HG03457 (cell line): ENCODE measurements at regions not wholly inside any gene's neighbourhood (a gene's known extent, or its start where the extent isn't known, plus 50 kb on each side); places are given as distances from the start of the nearest gene placed in this dataset.

Experiments
- ATAC-seq: cut with Tn5 transposase; IDR thresholded peaks from one replicate; pipeline ENCODE4 v1.9.1; 2021; ENCODE audit warnings: moderate number of reproducible peaks; ENCODE audit not compliant: unreplicated experiment

DNA sequence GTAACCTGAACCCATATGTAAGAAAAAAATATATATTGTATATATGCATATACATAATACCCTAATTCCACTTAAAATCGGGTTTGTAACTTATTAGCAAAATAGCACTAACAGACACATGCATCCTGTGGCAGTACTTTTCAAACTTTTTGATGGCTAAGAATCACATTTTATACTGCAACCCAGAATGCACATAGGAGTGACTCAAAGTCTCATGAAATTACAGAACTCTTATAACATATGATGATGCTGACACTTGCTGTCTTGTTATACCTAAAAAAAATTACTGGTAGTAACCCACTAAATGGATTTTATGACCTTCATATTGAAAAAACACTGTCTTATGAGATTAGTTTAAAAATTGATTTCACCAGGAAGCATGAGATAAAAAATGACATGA, 152.4 kb upstream of the FRMD4B start:
- no peak for ATAC-seq

DNA sequence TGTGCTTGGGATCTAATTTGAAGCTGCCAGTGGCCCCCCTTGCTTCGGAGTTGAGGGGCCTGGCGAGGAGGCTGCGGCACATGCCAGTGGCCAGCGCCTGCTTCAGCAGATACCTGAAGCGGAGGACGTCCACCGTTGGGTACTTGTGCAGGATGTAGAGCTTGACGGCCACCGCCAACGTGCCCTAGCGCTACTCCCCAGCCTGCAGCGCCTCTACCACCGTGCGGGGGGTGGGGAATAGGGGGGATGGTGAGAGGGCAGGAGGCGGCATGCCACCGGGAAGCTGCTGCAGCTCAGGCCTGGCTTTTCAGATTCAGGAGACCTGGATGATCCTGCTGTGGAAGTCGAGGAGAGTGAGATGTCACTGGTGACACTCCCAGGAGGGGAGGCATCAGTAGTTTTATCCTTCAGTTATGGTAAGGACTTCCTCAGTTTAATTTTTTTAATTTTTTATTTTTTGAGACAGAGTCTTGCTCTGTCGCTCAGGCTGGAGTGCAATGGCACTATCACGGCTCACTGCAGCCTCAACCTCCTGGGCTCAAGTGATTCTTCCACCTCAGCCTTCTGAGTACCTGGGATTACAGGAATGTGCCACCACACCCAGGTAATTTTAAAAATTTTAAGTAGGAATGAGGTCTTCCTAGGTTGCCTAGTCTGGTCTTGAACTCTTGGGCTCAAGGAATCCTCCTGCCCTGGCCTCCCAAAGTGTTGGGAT, 150.6 kb upstream of the FRMD4B start:
- ATAC-seq: no peak

DNA sequence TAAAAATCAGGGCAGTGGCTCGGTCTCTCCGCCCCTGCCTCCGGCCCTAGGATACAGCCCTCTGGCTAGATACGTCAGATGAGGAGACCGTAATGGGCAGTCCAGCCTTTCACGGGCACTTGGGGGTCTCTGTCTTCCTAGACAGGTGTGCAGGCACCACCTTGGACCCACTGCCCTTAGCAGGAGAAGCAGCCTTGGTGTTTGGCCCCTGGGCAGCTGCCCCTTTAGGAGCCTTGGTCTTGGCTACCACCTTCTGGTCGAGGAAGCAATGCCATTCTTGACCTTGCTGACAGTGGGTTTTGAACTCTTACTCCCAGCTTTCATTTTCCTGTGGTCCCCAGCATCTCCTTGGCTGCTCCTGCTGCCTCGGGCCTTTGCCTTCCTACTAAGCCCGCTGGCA, 149.7 kb upstream of the FRMD4B start:
- no peak for ATAC-seq

DNA sequence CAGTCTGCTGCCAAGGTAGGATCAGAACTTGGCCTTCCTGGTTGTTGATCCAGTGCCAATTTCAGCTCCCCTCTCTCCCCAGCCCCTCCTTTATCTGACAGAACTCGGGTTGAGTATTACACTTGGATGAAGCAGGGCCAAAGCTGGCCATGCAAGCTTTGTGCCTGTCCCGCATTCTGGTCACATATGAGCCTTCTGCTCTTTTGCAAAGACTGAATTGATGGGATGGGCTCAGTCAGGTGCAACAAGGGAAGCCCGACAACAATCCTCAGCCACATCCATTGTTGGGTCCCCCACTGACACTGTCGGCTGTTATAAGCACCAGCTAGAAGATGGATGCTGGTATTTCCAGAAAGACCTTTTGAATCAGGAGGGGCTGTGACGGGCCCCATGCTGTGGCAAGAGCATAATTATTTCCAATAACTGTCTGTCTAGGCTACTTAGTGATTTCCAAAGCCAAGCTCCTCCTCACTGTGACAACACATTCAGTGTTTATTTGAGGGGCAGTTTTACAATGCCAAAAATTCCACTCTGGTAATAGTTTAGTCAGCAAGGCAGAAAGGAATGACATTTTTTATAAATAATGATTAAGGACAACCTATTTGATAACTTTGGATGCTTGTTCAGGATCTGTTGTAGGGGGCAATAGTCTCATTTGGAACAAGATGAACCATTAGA, 146.8 kb upstream of the FRMD4B start:
- no peak for ATAC-seq

DNA sequence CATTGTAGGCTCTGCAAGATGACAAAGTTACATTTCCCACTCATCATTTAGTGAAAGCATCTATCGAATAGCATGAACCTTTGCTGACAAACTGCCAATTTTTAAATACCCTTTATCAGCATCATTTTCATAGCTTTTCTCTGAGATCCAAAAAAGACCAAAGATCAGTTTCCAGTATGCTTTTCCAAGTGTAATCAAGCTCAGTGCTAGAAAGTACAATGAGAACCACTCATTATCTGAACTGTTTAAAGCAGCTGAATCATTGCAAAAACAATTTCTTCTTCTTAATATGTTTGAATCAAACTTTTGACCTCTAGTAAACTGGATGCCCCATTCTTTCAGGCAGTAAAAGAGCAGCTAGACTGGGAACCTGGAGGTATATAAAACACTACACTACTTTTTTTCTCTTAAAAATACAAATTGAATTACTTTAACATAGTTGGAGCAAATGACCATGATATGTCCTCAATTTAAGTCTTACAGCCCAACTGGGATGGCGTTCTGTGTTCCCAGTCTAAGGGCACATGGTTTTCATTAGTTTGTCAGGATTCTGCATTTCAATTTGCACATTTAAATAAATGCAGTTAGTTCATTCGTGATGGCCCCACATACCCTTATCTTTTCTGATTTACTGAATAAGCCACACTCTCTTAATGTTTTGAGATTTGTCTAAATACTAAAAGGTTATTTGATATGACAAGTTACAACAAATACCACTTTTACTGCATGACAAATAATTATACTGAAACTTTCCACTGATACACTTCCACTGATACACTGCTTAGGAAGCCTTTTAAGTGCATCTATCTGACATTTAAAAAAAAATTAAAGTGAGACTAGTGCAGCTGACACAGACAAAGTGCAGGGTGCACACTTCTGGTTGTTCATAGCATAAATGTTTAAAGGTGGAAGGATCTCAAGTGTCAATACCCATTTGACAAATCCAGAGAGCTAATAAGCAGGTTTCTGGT, 146.0 kb upstream of the FRMD4B start:
- no peak for ATAC-seq

DNA sequence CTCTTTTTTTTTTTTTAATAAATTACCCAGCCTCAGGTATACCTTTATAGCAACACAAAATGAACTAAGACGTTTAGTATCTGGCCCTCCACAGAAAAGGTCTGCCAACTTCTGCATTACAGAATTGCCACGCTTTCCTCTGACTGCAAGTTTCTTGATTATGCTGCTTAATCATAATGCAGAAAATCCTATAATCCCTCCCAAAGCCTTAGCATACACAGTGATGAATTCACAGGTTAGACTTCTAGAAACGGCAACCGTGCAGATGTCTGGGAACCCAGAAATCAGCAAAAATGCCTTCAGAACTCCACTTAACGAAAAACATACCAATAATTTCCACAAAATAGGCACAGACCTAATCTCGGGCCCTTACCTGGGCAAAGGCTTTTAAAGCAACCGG, 144.7 kb upstream of the FRMD4B start:
- ATAC-seq: no peak

DNA sequence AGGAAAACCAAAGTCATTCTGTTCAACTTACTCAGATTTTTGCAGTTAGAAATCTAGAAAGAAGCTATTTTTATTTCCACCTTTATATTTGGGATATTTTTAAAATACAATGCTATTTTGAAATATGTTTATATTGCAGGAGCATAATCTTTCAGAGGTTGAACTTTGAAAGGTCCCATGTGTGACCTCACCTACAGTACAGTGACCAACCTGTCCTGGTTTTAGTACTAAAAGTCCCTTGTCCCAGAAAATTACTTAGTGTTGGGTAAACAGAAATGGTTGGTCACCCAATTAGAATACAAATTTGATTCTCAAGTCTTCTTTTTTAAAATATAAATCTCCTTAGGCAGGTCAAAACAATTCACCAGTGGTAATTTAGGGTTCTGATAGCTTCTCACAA, 141.6 kb upstream of the FRMD4B start:
- ATAC-seq: no peak

DNA sequence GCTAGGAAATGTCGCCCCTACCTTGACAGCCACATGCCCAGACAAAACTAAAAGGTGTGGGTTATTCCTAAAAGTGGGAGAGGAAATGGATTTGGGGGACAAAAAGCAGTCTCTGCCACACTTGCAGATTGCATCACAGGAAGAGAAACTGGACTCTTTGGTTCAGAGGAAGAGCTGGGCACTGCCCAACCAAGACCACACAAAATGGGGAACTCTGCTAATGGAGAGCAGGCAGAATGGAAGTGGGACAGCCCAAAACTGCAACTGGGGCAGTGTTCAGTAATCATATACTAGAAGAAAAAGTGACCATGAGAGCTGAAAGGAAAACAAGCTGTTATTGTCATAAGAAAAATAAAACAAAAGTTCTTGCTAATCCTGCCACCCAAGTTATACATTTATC, 138.9 kb upstream of the FRMD4B start:
- ATAC-seq: no peak

DNA sequence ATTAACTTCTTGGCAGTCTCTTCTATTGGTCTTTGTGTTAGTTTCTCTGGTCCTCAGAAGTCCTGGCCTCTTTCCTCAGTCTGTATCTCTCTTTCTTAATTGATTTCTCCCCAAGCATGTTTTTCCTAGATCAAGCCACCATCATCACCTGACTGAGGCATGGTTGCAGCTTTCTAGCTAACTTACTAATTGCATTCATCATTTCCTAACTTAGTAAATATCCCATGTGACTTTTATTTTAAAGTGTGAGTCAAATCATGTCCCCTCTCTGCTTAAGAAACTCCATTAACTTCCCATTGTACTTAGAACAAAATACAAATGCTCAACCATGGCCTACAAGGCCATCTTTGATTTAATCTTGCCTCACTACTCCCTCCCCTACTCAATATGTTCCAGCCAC, 135.4 kb upstream of the FRMD4B start:
- ATAC-seq: no peak

DNA sequence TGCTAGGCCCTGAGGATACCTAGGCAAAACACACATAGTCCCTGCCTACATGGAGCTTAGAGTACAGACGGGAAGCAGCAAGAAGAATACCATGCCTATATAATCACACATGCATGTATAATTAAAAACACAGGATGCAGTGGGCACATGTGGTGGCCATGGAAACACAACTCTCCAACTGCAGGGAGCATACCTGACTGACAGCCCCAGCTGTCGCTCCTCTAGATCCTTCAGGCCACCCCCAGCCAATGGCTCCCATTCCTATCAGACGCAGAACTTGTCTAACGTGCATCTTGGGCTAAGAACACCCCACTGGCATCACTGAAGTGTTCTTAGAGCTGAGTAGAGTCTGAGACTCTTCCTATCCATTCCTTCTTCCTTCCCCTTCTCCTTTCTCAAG, 125.5 kb upstream of the FRMD4B start:
- ATAC-seq: no peak

DNA sequence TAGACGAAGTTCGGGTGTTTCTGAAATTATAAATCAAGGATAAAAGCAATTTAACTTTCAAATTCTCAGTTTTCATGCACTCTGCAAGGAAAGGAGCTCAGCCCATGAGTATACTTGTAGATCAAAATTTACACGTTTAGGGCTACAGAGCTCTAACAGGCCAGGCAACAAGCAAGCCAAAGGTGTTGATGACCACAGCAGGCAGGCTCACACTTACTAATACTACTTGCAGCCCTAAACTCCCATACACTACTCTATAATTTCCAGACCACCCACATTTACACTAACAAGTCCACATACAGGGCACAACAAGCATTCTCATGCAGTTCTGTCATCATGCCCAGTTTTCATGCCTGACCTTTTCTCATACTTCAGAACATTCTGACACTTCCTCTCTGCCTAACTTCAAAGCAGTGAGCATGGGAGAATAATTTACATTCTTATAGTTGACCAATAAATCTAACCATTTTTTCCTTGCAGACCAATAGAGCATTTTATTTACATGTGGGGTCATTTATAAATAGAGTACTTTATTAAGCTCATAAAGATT, 124.7 kb upstream of the FRMD4B start:
- ATAC-seq: no peak

DNA sequence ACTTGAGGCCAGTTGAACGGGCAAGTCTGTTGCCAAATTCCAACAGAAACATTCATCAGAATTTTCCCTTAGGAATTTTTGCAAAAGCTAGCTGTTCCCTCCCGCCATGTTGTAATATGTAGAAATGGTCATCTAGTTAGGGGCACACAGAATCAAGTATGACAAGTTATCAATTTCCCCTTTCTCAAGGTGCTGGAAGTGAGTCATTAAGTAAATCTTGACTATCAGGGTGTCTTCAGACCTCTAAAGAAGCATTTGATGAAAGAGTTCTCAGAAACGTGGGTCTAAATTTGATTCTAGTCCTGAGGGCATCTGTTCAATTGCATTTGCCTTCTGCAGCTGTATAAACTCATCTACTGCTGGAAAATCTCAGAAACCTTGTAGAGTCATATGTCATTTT, 123.4 kb upstream of the FRMD4B start:
- no peak for ATAC-seq

DNA sequence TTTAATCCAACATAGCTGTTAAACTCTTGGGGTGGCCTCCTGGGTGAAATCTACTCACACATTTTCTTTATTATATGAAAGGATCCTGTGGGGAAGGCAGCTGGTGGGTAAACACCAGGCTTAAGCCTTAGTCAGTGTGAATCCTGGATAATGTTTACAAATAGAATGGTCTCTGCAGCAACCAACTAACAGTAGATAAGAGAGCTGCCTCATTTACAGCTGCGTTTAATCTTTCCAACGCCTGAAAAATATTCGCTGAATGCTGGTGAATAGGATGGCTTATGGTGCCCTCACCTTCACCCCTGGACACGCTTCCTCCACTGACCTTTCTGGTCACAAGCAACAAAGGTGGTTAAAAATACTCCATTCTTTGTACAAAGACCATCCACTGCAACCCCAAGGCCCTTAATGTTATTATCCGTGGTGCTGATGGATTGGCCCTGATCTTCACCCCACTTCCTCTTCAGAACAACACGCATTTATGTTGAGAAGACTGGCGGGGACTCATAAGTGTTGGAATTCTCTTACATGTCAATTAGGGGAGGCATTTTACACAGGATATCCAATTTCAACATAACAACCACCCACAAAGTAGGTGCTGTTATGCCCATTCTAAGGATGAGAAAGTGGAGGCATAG, 120.0 kb upstream of the FRMD4B start:
- ATAC-seq: no peak

DNA sequence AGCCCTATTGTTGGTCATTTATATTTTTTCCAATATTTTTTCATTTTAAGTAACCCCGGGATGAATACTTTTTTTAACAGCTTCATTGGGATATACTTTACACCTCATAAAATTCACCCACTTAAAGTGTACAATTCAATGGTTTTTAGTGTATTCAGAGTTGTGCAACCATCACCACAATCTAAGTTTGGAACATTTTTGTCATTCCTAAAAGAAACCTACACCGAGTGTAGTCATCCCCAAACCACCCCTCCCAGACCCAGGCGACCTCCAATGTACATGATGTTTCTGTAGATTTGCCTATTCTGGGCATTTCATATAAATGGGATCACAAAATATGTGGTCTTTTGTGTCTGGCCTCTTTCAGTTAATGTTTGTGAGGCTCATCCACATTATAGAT, 118.3 kb upstream of the FRMD4B start:
- ATAC-seq: no peak

DNA sequence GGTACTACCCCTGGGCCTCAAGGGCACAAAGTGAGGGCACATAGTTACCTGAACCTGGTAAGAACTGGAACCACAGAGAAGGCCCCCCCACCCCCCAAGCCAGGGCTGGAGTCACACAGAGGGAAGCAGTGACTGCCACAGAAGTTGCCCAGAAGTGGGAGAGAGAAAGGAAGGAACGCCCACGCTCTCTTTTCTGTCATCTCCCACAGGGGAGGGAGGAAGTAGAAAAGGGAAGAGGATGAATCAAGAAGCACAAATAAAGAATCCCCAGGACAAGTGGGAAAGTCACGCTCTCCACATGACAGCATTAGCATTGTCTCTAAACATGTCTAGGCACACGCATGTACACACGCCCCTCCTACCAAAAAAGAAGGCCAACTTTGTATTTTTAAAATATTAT, 114.7 kb upstream of the FRMD4B start:
- ATAC-seq: no peak

DNA sequence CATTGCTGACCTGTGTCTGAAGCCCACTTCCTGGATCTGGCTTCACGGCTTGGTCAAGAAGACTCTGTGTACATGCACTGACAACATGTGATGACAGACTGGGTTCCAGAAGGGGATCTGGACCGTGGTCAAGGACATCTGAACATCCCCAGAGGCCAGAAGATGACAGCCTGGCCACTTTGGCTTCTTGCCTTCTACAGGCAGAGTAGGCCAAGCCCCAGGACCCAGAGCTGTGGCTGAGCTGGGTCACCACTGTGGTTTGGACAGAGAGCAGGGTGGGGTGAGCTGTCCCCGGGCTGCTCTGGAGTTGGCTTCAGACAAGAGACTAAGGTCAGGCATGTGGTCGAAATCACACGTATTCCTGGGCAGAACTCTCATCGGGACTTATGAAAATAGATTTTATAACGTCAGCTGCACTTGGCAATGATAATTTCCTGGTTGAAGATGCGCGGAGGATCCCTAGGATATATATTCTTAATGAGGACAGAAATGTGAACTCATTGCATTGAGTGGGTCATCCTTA, 114.1 kb upstream of the FRMD4B start:
- ATAC-seq: no peak

DNA sequence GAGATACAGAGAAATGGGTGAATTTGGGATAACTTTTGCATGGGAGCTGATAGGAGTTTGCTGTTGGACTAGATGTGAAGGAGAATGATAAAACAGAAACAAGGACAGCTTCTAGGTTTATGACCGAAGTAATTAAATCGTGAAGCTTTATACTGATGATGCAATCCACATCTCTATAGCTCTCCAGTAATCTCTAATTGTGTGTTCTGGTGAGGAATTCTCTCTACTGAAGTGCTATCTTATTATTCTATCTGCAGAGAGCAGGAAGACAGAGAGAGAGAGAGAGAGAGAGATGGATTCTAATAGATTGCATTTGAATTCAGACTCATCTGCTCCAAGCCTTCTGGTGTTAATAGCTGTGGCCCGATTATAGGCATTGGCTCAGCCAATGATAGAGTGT, 113.5 kb upstream of the FRMD4B start:
- no peak for ATAC-seq

DNA sequence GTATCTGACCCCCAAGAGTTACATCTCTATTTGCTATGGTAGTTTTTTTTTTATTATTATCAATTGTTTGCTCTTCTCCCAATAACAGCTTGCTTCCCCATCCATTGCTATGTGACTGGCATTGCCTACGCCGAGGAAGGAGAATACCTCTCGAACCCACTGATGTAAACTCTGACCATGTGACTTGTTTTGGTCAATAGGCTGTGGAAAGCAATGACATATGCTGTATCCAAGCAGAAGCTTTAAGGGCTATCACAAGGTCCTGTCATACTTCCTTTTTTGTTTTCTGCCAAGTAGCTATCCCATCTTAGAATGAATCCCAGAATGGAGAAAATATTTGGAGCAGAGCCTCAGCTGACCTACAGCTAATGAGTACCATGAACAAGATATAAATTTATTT, 111.0 kb upstream of the FRMD4B start:
- no peak for ATAC-seq

DNA sequence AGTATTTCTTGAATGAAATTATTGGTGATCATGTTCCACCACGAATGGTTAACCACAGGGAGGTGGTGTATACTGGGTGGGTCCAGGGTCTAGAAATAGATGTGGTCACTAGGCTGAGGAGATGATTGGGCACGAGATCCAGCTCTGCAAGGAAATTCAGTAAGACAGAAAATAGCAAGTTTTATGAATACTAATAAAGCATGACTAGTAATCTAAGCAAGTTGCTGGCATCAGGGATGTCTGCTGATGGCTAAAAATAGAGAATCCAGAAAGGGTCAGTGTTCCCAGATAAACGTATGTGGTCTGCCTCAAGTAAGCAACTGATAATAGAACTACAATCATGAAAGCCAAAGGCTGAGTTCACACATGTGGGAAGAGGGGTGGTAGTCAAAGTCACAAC, 108.3 kb upstream of the FRMD4B start:
- ATAC-seq: no peak

DNA sequence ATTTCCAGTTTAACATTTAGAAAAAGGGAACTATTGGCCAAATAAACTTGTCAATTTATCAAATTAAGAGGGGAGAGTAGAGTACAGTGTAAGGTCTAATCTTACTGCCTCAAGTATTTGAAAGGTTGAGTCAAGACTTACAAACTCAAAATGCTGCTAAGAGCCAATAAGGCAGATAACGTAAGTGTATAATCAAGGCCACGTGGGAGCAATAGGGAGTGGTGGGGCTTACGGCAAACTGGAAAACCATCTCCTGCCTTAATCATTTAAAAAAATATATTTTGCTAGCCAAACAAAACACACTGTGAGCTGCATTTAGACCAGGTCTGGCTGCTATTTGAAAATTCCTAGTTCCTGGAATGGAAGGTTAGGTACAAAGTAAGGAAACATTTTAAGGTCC, 107.3 kb upstream of the FRMD4B start:
- no peak for ATAC-seq

DNA sequence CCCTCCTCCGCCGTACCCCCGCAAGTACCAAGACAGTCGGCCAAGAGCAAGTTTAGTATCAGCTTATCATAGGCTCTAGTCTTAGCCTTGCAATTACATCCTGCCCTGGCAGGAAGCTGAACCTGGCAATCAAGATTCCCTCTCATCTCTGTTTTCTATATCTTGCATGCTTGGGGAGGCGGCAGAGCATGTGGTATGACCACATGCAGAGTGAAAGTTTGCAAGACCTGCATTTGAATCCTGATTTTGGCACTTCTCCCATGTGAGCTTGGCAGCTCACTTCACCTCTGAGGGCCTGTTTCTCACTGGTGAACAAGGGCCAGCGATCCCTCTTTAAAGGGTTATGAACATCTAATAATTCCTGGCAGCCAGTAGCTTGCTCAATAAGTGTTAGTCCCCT, 106.1 kb upstream of the FRMD4B start:
- no peak for ATAC-seq
